Nephron progenitor cell (in vitro differentiated cells): ENCODE measurements at regions not wholly inside any gene's neighbourhood (a gene's known extent, or its start where the extent isn't known, plus 50 kb on each side); places are given as distances from the start of the nearest gene placed in this dataset.

ENCODE experiments used
- DNase-seq: peaks from one replicate; pipeline ENCODE4 v3.0.0; 2021
- H3K27ac Mint-ChIP-seq: 2 replicates; pipeline ENCODE4 v1.8.0; 2021; ENCODE audit warnings: mild to moderate bottlenecking, moderate library complexity, mixed read lengths
- H3K27me3 Mint-ChIP-seq: 2 replicates; pipeline ENCODE4 v1.8.0; 2021; ENCODE audit warnings: mild to moderate bottlenecking, low read depth, mixed read lengths; ENCODE audit not compliant: poor library complexity
- H3K36me3 Mint-ChIP-seq: 2 replicates; pipeline ENCODE4 v1.8.0; 2021; ENCODE audit warnings: low read depth, mixed read lengths
- H3K4me1 Mint-ChIP-seq: 2 replicates; pipeline ENCODE4 v1.8.0; 2021; ENCODE audit warnings: mixed read lengths
- H3K4me3 Mint-ChIP-seq: 2 replicates; pipeline ENCODE4 v1.8.0; 2021; ENCODE audit warnings: mild to moderate bottlenecking, moderate library complexity, mixed read lengths
- H3K9me3 Mint-ChIP-seq: 2 replicates; pipeline ENCODE4 v1.8.0; 2021; ENCODE audit warnings: mild to moderate bottlenecking, moderate library complexity, mixed read lengths
- CTCF ChIP-seq: fragments of 200-600 bp; sonication (generic); IDR thresholded peaks from 2 replicates; pipeline ENCODE4 v1.5.0; 2021; ENCODE audit warnings: antibody characterized with exemption

- H3K36me3 Mint-ChIP-seq = no peaks in the 10 kb centered on the region
- H3K9me3 Mint-ChIP-seq = no peaks in the 10 kb centered on the region
- no peaks in the 10 kb centered on the region for H3K27me3 Mint-ChIP-seq
- no peak overlapping the region for H3K27ac Mint-ChIP-seq
- no peak for TF ChIP-seq CTCF
- H3K4me3 Mint-ChIP-seq = no peak overlapping the region
- no peaks in the 10 kb centered on the region for H3K4me1 Mint-ChIP-seq
- DNase-seq = no peak
Measured at GRCh38 chr2:145666552-145666951, 1146.6 kb upstream of the ZEB2 start.

GRCh38 chr2:145657265-145657664 lies 1137.3 kb upstream of the ZEB2 start:
- no peak overlapping the region for H3K4me3 Mint-ChIP-seq
- no peaks in the 10 kb centered on the region for H3K4me1 Mint-ChIP-seq
- H3K9me3 Mint-ChIP-seq = no peaks in the 10 kb centered on the region
- no peaks in the 10 kb centered on the region for H3K27me3 Mint-ChIP-seq
- DNase-seq = no peak
- TF ChIP-seq CTCF = no peak
- H3K36me3 Mint-ChIP-seq = no peaks in the 10 kb centered on the region
- H3K27ac Mint-ChIP-seq = no peak overlapping the region

GRCh38 chr2:145655165-145655765 lies 1135.3 kb upstream of the ZEB2 start:
- no peaks in the 10 kb centered on the region for H3K4me1 Mint-ChIP-seq
- no peak for TF ChIP-seq CTCF
- H3K27me3 Mint-ChIP-seq = no peaks in the 10 kb centered on the region
- H3K9me3 Mint-ChIP-seq = no peaks in the 10 kb centered on the region
- no peak overlapping the region for H3K4me3 Mint-ChIP-seq
- H3K36me3 Mint-ChIP-seq = no peaks in the 10 kb centered on the region
- no peak for DNase-seq
- no peak overlapping the region for H3K27ac Mint-ChIP-seq

- Mint-ChIP-seq H3K27ac (no peak overlapping the region), H3K36me3 (no peaks in the 10 kb centered on the region), H3K27me3 (no peaks in the 10 kb centered on the region), H3K4me3 (no peak overlapping the region), H3K9me3 (no peaks in the 10 kb centered on the region), H3K4me1 (no peaks in the 10 kb centered on the region)
- no peak for TF ChIP-seq CTCF
- DNase-seq = no peak
Measured at GRCh38 chr2:145654746-145655145, 1134.8 kb upstream of the ZEB2 start.

GRCh38 chr2:145654156-145654555 lies 1134.2 kb upstream of the ZEB2 start:
- Mint-ChIP-seq H3K27ac (no peak overlapping the region), H3K27me3 (no peaks in the 10 kb centered on the region), H3K4me1 (no peaks in the 10 kb centered on the region)

More at GRCh38 chr2:145654156-145654555, 1134.2 kb upstream of the ZEB2 start:
- no peak for TF ChIP-seq CTCF
- Mint-ChIP-seq H3K4me3 (no peak overlapping the region), H3K36me3 (no peaks in the 10 kb centered on the region), H3K9me3 (no peaks in the 10 kb centered on the region)
- no peak for DNase-seq
